Endodermal cell (in vitro differentiated cells): ENCODE measurements at regions not wholly inside any gene's neighbourhood (a gene's known extent, or its start where the extent isn't known, plus 50 kb on each side); places are given as distances from the start of the nearest gene placed in this dataset.

Experiments used
- DNase-seq: peaks from one replicate; pipeline ENCODE4 v3.0.0-alpha.2; 2017
- H3K27ac ChIP-seq: 2 replicates; pipeline ENCODE4 v1.5.1; 2013; ENCODE audit warnings: mild to moderate bottlenecking, low read depth, low read length, moderate library complexity
- H3K27me3 ChIP-seq: 2 replicates; pipeline ENCODE4 v1.6.1; 2013; ENCODE audit warnings: mild to moderate bottlenecking, low read length, moderate library complexity; ENCODE audit not compliant: insufficient read depth, control insufficient read depth, poor library complexity, severe bottlenecking
- H3K36me3 ChIP-seq: 2 replicates; pipeline ENCODE4 v1.7.0; 2013; ENCODE audit warnings: mild to moderate bottlenecking, low read length, moderate library complexity; ENCODE audit not compliant: control insufficient read depth, insufficient read depth
- H3K4me1 ChIP-seq: one replicate; pipeline ENCODE4 v1.7.0; 2013; ENCODE audit warnings: low read length; ENCODE audit not compliant: control insufficient read depth, insufficient read depth
- H3K4me3 ChIP-seq: 2 replicates; pipeline ENCODE4 v1.5.1; 2013; ENCODE audit warnings: mild to moderate bottlenecking, low read length, moderate library complexity
- H3K9ac ChIP-seq: 2 replicates; pipeline ENCODE4 v1.6.1; 2013; ENCODE audit warnings: mild to moderate bottlenecking, low read length, moderate library complexity; ENCODE audit not compliant: poor library complexity, severe bottlenecking; ENCODE audit errors: extremely low read depth
- H3K9me3 ChIP-seq: 2 replicates; pipeline ENCODE4 v1.6.1; 2013; ENCODE audit warnings: mild to moderate bottlenecking, low read length, moderate library complexity; ENCODE audit not compliant: control insufficient read depth
- H3K27ac Mint-ChIP-seq: 2 replicates; pipeline ENCODE4 v1.8.0; 2020; ENCODE audit warnings: mixed read lengths
- H3K27me3 Mint-ChIP-seq: 2 replicates; pipeline ENCODE4 v1.8.0; 2021; ENCODE audit warnings: mild to moderate bottlenecking, mixed read lengths; ENCODE audit not compliant: insufficient read depth
- H3K36me3 Mint-ChIP-seq: 2 replicates; pipeline ENCODE4 v1.8.0; 2020; ENCODE audit warnings: low read depth, mixed read lengths
- H3K4me1 Mint-ChIP-seq: 2 replicates; pipeline ENCODE4 v1.8.0; 2020; ENCODE audit warnings: mixed read lengths
- H3K4me3 Mint-ChIP-seq: 2 replicates; pipeline ENCODE4 v1.8.0; 2020; ENCODE audit warnings: mild to moderate bottlenecking, moderate library complexity, mixed read lengths
- H3K9me3 Mint-ChIP-seq: 2 replicates; pipeline ENCODE4 v1.8.0; 2020; ENCODE audit warnings: mild to moderate bottlenecking, mixed read lengths
- WGBS, 2 experiments: methylation state at CpG; one replicate each; pipeline versions ENCODE4 v1.1.5 to v1.1.7; 2013; ENCODE audit warnings: missing lambda C conversion rate in 2 of 2, mixed read lengths in 1 of 2; ENCODE audit not compliant: insufficient coverage in 1 of 2, insufficient read length in 1 of 2; 5-methylcytosine and 5-hydroxymethylcytosine counted together
- TF ChIP-seq, protein P1 (sequence below): fragments of 200-600 bp; sonication (generic); conservative IDR thresholded peaks from 2 replicates; pipeline ENCODE4 v1.5.0; 2021; ENCODE audit warnings: antibody characterized with exemption, mild to moderate bottlenecking

DNA sequence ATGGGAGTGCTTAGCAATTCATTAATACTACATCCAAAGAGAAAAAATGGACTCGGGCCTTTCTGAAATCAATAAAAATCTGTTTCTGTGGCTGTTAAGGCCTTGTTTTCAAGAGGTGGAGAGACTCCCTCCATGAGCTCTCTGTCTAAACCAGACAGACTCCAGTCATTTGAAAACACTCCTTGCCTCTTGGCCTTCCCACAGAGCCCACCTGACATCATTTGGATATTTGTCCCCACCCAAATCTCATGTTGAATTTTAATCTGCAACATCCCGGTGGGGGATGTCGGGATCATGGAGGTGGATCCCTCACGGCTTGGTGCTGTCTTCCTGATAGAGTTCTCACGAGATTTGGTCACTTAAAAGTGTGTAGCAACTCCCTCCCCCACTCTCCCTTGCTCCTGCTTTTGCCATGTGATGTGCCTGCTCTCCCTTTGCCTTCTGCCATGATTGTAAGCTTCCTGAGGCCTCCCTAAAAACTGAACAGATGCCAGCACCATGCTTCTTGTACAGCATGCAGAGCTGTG, 226.3 kb downstream of the TBXT start:
- TF ChIP-seq, protein P1, sequence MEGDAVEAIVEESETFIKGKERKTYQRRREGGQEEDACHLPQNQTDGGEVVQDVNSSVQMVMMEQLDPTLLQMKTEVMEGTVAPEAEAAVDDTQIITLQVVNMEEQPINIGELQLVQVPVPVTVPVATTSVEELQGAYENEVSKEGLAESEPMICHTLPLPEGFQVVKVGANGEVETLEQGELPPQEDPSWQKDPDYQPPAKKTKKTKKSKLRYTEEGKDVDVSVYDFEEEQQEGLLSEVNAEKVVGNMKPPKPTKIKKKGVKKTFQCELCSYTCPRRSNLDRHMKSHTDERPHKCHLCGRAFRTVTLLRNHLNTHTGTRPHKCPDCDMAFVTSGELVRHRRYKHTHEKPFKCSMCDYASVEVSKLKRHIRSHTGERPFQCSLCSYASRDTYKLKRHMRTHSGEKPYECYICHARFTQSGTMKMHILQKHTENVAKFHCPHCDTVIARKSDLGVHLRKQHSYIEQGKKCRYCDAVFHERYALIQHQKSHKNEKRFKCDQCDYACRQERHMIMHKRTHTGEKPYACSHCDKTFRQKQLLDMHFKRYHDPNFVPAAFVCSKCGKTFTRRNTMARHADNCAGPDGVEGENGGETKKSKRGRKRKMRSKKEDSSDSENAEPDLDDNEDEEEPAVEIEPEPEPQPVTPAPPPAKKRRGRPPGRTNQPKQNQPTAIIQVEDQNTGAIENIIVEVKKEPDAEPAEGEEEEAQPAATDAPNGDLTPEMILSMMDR = no peak
- no peaks in the 10 kb centered on the region for H3K4me1 ChIP-seq
- H3K27me3 ChIP-seq = peaks cover 7% of the 10 kb centered on the region
- DNase-seq = no peak
- Mint-ChIP-seq H3K9me3 (peaks cover 4% of the 10 kb centered on the region), H3K27ac (no peak overlapping the region), H3K4me3 (no peak overlapping the region), H3K36me3 (no peaks in the 10 kb centered on the region), H3K27me3 (peaks cover 27% of the 10 kb centered on the region), H3K4me1 (peaks cover 6% of the 10 kb centered on the region)
- H3K9ac ChIP-seq = no peak overlapping the region
- H3K36me3 ChIP-seq = no peaks in the 10 kb centered on the region
- WGBS, 2 experiments = 88 to 93% methylated on average over 3 to 5 of the region's 5 CpGs
- H3K9me3 ChIP-seq = no peaks in the 10 kb centered on the region
- no peak overlapping the region for H3K4me3 ChIP-seq
- no peak overlapping the region for H3K27ac ChIP-seq

DNA sequence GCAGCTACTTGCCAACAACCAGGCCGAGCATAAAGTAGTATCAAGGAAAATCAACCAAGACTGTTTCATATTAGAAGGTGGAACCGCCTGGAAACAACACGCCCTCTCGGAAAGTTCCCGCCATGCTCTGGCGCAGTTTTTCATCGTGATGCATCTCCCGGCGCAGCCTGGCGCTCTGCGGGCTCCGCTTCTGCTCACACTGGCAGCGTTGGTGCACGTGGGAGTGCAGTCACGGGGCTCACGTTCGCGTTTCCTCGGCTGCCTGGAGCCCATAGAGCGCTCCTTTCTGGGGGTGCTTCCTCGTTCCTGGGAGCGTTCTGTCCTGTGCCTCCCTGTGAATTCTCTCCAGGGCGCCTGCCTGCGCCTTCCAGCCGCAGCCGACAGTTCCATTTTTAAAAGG, 227.3 kb downstream of the TBXT start:
- WGBS, 2 experiments = 91 to 94% methylated on average over 19 to 26 of the region's 26 CpGs
- H3K36me3 ChIP-seq = no peaks in the 10 kb centered on the region
- no peak for DNase-seq
- H3K4me3 Mint-ChIP-seq = no peak overlapping the region
- H3K27ac Mint-ChIP-seq = no peak overlapping the region
- TF ChIP-seq, protein P1 = no peak
- H3K4me1 Mint-ChIP-seq = peaks cover 6% of the 10 kb centered on the region
- H3K27me3 Mint-ChIP-seq = peaks cover 33% of the 10 kb centered on the region
- no peaks in the 10 kb centered on the region for H3K9me3 ChIP-seq
- H3K9me3 Mint-ChIP-seq = peaks cover 4% of the 10 kb centered on the region
- peaks cover 11% of the 10 kb centered on the region for H3K27me3 ChIP-seq
- H3K36me3 Mint-ChIP-seq = no peaks in the 10 kb centered on the region
- no peak overlapping the region for H3K9ac ChIP-seq
- no peak overlapping the region for H3K4me3 ChIP-seq
- no peaks in the 10 kb centered on the region for H3K4me1 ChIP-seq
- no peak overlapping the region for H3K27ac ChIP-seq

DNA sequence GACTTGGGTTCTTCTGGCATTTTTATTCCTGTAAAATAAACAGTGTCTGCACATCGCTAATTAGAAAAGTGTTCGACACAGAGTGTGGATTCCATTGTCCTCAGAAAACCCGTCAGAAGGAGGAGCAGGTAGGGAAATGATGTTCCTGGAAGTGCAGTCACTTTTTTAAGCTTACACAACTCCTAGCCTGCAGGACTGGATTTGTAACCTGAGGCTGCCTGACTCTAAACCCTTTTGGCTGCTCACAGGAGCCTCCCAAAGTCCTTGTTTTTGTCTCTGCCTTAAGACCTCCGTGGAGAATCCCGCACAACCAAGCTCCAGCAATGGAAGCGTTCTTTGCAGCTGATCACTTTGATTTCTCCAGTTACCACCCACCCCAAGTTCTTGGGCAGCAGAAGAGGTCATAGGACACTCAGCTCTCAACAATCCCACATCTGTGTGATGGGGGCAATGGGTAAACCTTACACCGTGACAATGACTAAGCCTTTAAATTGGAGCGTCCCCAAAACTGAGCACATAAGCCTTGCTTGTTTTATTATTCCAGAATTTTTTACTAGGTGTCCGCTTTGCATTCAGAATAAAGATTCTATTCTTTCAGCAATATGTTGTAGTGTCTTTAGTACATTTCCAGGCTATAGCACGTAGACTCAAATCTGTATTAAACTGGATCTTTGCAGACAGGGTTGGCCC, 227.9 kb downstream of the TBXT start:
- Mint-ChIP-seq H3K4me3 (no peak overlapping the region), H3K27ac (no peak overlapping the region), H3K9me3 (peaks cover 4% of the 10 kb centered on the region), H3K27me3 (peaks cover 38% of the 10 kb centered on the region), H3K4me1 (peaks cover 6% of the 10 kb centered on the region), H3K36me3 (no peaks in the 10 kb centered on the region)
- Histone ChIP-seq H3K27me3 (peaks cover 16% of the 10 kb centered on the region), H3K36me3 (no peaks in the 10 kb centered on the region), H3K9ac (no peak overlapping the region), H3K4me1 (no peaks in the 10 kb centered on the region), H3K4me3 (no peak overlapping the region), H3K27ac (no peak overlapping the region), H3K9me3 (no peaks in the 10 kb centered on the region)
- TF ChIP-seq, protein P1 = no peak
- DNase-seq = no peak
- WGBS, 2 experiments = 84 to 91% methylated on average over 5 to 10 of the region's 10 CpGs
